Activated naive CD8-positive, alpha-beta T cell treated with anti-CD3 and anti-CD28 coated beads, Interleukin-2, amount 50 U/mL, for 24 hours (primary cell): ENCODE measurements at regions not wholly inside any gene's neighbourhood (a gene's known extent, or its start where the extent isn't known, plus 50 kb on each side); places are given as distances from the start of the nearest gene placed in this dataset.
"Not testable (repeated sequence)": the region's sequence is repeated elsewhere in the genome, so short reads cannot be mapped to it uniquely, and the experiment has no call there.

Experiments
- ATAC-seq: fragments of 150-1000 bp; cut with Tn5 transposase; one replicate; pipeline ENCODE4 v1.10.0; 2021
- DNase-seq: peaks from one replicate; pipeline ENCODE4 v3.0.0; 2021
- H3K27ac Mint-ChIP-seq: one replicate; pipeline ENCODE4 v1.8.0; 2021; ENCODE audit warnings: mild to moderate bottlenecking, mixed read lengths
- H3K27me3 Mint-ChIP-seq: one replicate; pipeline ENCODE4 v1.8.0; 2021; ENCODE audit warnings: mixed read lengths
- H3K36me3 Mint-ChIP-seq: one replicate; pipeline ENCODE4 v1.8.0; 2021; ENCODE audit warnings: low read depth, mixed read lengths
- H3K4me1 Mint-ChIP-seq: one replicate; pipeline ENCODE4 v1.8.0; 2021; ENCODE audit warnings: mixed read lengths
- H3K4me3 Mint-ChIP-seq: one replicate; pipeline ENCODE4 v1.8.0; 2021; ENCODE audit warnings: mild to moderate bottlenecking, moderate library complexity, mixed read lengths
- H3K9me3 Mint-ChIP-seq: one replicate; pipeline ENCODE4 v1.8.0; 2021; ENCODE audit warnings: mixed read lengths

- H3K4me1 Mint-ChIP-seq: no peaks in the 10 kb centered on the region
- ATAC-seq (no peak), DNase-seq (no peak)
- no peaks in the 10 kb centered on the region for H3K27me3 Mint-ChIP-seq
- H3K4me3 Mint-ChIP-seq: no peak overlapping the region
- H3K36me3 Mint-ChIP-seq: no peaks in the 10 kb centered on the region
- H3K27ac Mint-ChIP-seq: no peak overlapping the region
- no peaks in the 10 kb centered on the region for H3K9me3 Mint-ChIP-seq
Measured at GRCh38 chr3:104263477-104263876, 1103.2 kb upstream of the ALCAM start.

GRCh38 chr3:104266219-104266618, 1100.5 kb upstream of the ALCAM start:
- not testable (repeated sequence) for H3K4me3 Mint-ChIP-seq, DNase-seq, H3K27me3 Mint-ChIP-seq, H3K27ac Mint-ChIP-seq, H3K9me3 Mint-ChIP-seq, H3K4me1 Mint-ChIP-seq, ATAC-seq, H3K36me3 Mint-ChIP-seq

GRCh38 chr3:104269771-104270170, 1096.9 kb upstream of the ALCAM start:
- H3K4me3 Mint-ChIP-seq: no peak overlapping the region
- DNase-seq: no peak
- no peak overlapping the region for H3K27ac Mint-ChIP-seq
- no peaks in the 10 kb centered on the region for H3K36me3 Mint-ChIP-seq
- ATAC-seq: no peak
- no peaks in the 10 kb centered on the region for H3K9me3 Mint-ChIP-seq
- H3K27me3 Mint-ChIP-seq: no peaks in the 10 kb centered on the region
- H3K4me1 Mint-ChIP-seq: no peaks in the 10 kb centered on the region

GRCh38 chr3:104273046-104273649, 1093.6 kb upstream of the ALCAM start:
- Mint-ChIP-seq H3K36me3 (no peaks in the 10 kb centered on the region), H3K4me1 (no peaks in the 10 kb centered on the region), H3K27ac (no peak overlapping the region), H3K9me3 (peaks cover 2% of the 10 kb centered on the region), H3K4me3 (no peak overlapping the region), H3K27me3 (no peaks in the 10 kb centered on the region)
- no peak for DNase-seq
- no peak for ATAC-seq

- Mint-ChIP-seq H3K4me1 (peaks cover 3% of the 10 kb centered on the region), H3K27ac (no peak overlapping the region), H3K36me3 (no peaks in the 10 kb centered on the region), H3K9me3 (peaks cover 8% of the 10 kb centered on the region), H3K27me3 (no peaks in the 10 kb centered on the region), H3K4me3 (no peak overlapping the region)
- ATAC-seq (no peak), DNase-seq (no peak)
Measured at GRCh38 chr3:104275199-104275598, 1091.5 kb upstream of the ALCAM start.

- Mint-ChIP-seq H3K27ac (no peak overlapping the region), H3K27me3 (no peaks in the 10 kb centered on the region), H3K9me3 (peaks cover 27% of the 10 kb centered on the region), H3K4me1 (peaks cover 3% of the 10 kb centered on the region), H3K36me3 (peaks cover 3% of the 10 kb centered on the region), H3K4me3 (no peak overlapping the region)
- DNase-seq: no peak
- ATAC-seq: no peak
Measured at GRCh38 chr3:104279617-104280016, 1087.1 kb upstream of the ALCAM start.

- Mint-ChIP-seq H3K9me3 (peaks cover 29% of the 10 kb centered on the region), H3K4me3 (no peak overlapping the region), H3K27me3 (no peaks in the 10 kb centered on the region)
Measured at GRCh38 chr3:104281713-104282112, 1085.0 kb upstream of the ALCAM start.

GRCh38 chr3:104286645-104287044, 1080.1 kb upstream of the ALCAM start:
- no peaks in the 10 kb centered on the region for H3K36me3 Mint-ChIP-seq

More at GRCh38 chr3:104281713-104282112, 1085.0 kb upstream of the ALCAM start:
- Mint-ChIP-seq H3K27ac (no peak overlapping the region), H3K4me1 (peaks cover 3% of the 10 kb centered on the region), H3K36me3 (peaks cover 3% of the 10 kb centered on the region)
- DNase-seq: no peak
- no peak for ATAC-seq

GRCh38 chr3:104291437-104291851, 1075.3 kb upstream of the ALCAM start:
- peaks cover 6% of the 10 kb centered on the region for H3K9me3 Mint-ChIP-seq
- no peak for ATAC-seq
- peak overlapping the region; percentile 65 for H3K4me3 Mint-ChIP-seq

More at GRCh38 chr3:104286645-104287044, 1080.1 kb upstream of the ALCAM start:
- Mint-ChIP-seq H3K9me3 (peaks cover 19% of the 10 kb centered on the region), H3K4me1 (peaks cover 5% of the 10 kb centered on the region), H3K27ac (no peak overlapping the region), H3K27me3 (no peaks in the 10 kb centered on the region), H3K4me3 (no peak overlapping the region)
- DNase-seq: no peak
- ATAC-seq: no peak

GRCh38 chr3:104291878-104292277, 1074.8 kb upstream of the ALCAM start:
- no peak overlapping the region for H3K27ac Mint-ChIP-seq
- no peak for DNase-seq
- peaks cover 6% of the 10 kb centered on the region for H3K9me3 Mint-ChIP-seq
- peak overlapping the region; percentile 65 for H3K4me3 Mint-ChIP-seq
- H3K27me3 Mint-ChIP-seq: no peaks in the 10 kb centered on the region
- no peak for ATAC-seq
- H3K4me1 Mint-ChIP-seq: peaks cover 7% of the 10 kb centered on the region
- H3K36me3 Mint-ChIP-seq: no peaks in the 10 kb centered on the region

More at GRCh38 chr3:104291437-104291851, 1075.3 kb upstream of the ALCAM start:
- Mint-ChIP-seq H3K27ac (no peak overlapping the region), H3K4me1 (peaks cover 7% of the 10 kb centered on the region), H3K27me3 (no peaks in the 10 kb centered on the region), H3K36me3 (no peaks in the 10 kb centered on the region)
- DNase-seq: no peak

- Mint-ChIP-seq H3K4me1 (no peaks in the 10 kb centered on the region), H3K4me3 (no peak overlapping the region), H3K36me3 (no peaks in the 10 kb centered on the region)
Measured at GRCh38 chr3:104297617-104298016, 1069.1 kb upstream of the ALCAM start.

GRCh38 chr3:104298662-104299061, 1068.0 kb upstream of the ALCAM start:
- Mint-ChIP-seq H3K36me3 (no peaks in the 10 kb centered on the region), H3K9me3 (peaks cover 3% of the 10 kb centered on the region), H3K27me3 (no peaks in the 10 kb centered on the region), H3K4me1 (no peaks in the 10 kb centered on the region), H3K27ac (no peak overlapping the region), H3K4me3 (no peak overlapping the region)
- ATAC-seq (no peak), DNase-seq (no peak)

More at GRCh38 chr3:104297617-104298016, 1069.1 kb upstream of the ALCAM start:
- Mint-ChIP-seq H3K27me3 (no peaks in the 10 kb centered on the region), H3K9me3 (peaks cover 3% of the 10 kb centered on the region), H3K27ac (no peak overlapping the region)
- ATAC-seq: no peak
- DNase-seq: no peak

GRCh38 chr3:104316118-104316517, 1050.6 kb upstream of the ALCAM start:
- H3K27ac Mint-ChIP-seq: no peak overlapping the region
- H3K9me3 Mint-ChIP-seq: peaks cover 14% of the 10 kb centered on the region
- no peak overlapping the region for H3K4me3 Mint-ChIP-seq
- no peak for DNase-seq
- ATAC-seq: no peak
- H3K27me3 Mint-ChIP-seq: no peaks in the 10 kb centered on the region
- no peaks in the 10 kb centered on the region for H3K4me1 Mint-ChIP-seq
- H3K36me3 Mint-ChIP-seq: no peaks in the 10 kb centered on the region

GRCh38 chr3:104323226-104323625, 1043.5 kb upstream of the ALCAM start:
- H3K9me3 Mint-ChIP-seq: peaks cover 28% of the 10 kb centered on the region
- H3K36me3 Mint-ChIP-seq: no peaks in the 10 kb centered on the region
- DNase-seq (no peak), ATAC-seq (no peak)
- H3K27me3 Mint-ChIP-seq: no peaks in the 10 kb centered on the region
- H3K4me1 Mint-ChIP-seq: no peaks in the 10 kb centered on the region
- no peak overlapping the region for H3K4me3 Mint-ChIP-seq
- H3K27ac Mint-ChIP-seq: no peak overlapping the region

GRCh38 chr3:104347291-104347690, 1019.4 kb upstream of the ALCAM start:
- Mint-ChIP-seq H3K4me1 (no peaks in the 10 kb centered on the region), H3K4me3 (no peak overlapping the region), H3K36me3 (no peaks in the 10 kb centered on the region), H3K9me3 (peaks cover 5% of the 10 kb centered on the region), H3K27ac (no peak overlapping the region), H3K27me3 (no peaks in the 10 kb centered on the region)
- DNase-seq: no peak
- no peak for ATAC-seq

- no peak overlapping the region for H3K27ac Mint-ChIP-seq
- no peaks in the 10 kb centered on the region for H3K36me3 Mint-ChIP-seq
- H3K4me3 Mint-ChIP-seq: no peak overlapping the region
- no peaks in the 10 kb centered on the region for H3K4me1 Mint-ChIP-seq
- DNase-seq (no peak), ATAC-seq (no peak)
- no peaks in the 10 kb centered on the region for H3K27me3 Mint-ChIP-seq
- H3K9me3 Mint-ChIP-seq: peaks cover 11% of the 10 kb centered on the region
Measured at GRCh38 chr3:104349836-104350235, 1016.9 kb upstream of the ALCAM start.
